HEK293 (cell line): ENCODE measurements at regions not wholly inside any gene's neighbourhood (a gene's known extent, or its start where the extent isn't known, plus 50 kb on each side); places are given as distances from the start of the nearest gene placed in this dataset.

Experiments
- FEZF1 ChIP-seq: fragments of 450-650 bp; formaldehyde crosslinking; IDR thresholded peaks from 2 replicates; pipeline ENCODE4 v1.5.1; 2016; ENCODE audit warnings: missing biosample characterization, missing genetic modification characterization
- TF ChIP-seq, protein P1 (sequence below): fragments of 450-650 bp; formaldehyde crosslinking; IDR thresholded peaks from 2 replicates; pipeline ENCODE4 v1.5.1; 2016; ENCODE audit warnings: missing biosample characterization, missing genetic modification characterization
- TF ChIP-seq, protein P2 (sequence below): fragments of 450-650 bp; formaldehyde crosslinking; IDR thresholded peaks from 2 replicates; pipeline ENCODE4 v1.5.1; 2016; ENCODE audit warnings: missing biosample characterization, missing genetic modification characterization, low read depth
- TF ChIP-seq, protein P3 (sequence below): fragments of 450-650 bp; formaldehyde crosslinking; IDR thresholded peaks from 2 replicates; pipeline ENCODE4 v1.5.1; 2016; ENCODE audit warnings: missing biosample characterization, missing genetic modification characterization
- TF ChIP-seq, protein P4 (sequence below): fragments of 450-650 bp; formaldehyde crosslinking; IDR thresholded peaks from 2 replicates; pipeline ENCODE4 v1.5.1; 2016; ENCODE audit warnings: missing biosample characterization, missing genetic modification characterization, borderline replicate concordance

DNA sequence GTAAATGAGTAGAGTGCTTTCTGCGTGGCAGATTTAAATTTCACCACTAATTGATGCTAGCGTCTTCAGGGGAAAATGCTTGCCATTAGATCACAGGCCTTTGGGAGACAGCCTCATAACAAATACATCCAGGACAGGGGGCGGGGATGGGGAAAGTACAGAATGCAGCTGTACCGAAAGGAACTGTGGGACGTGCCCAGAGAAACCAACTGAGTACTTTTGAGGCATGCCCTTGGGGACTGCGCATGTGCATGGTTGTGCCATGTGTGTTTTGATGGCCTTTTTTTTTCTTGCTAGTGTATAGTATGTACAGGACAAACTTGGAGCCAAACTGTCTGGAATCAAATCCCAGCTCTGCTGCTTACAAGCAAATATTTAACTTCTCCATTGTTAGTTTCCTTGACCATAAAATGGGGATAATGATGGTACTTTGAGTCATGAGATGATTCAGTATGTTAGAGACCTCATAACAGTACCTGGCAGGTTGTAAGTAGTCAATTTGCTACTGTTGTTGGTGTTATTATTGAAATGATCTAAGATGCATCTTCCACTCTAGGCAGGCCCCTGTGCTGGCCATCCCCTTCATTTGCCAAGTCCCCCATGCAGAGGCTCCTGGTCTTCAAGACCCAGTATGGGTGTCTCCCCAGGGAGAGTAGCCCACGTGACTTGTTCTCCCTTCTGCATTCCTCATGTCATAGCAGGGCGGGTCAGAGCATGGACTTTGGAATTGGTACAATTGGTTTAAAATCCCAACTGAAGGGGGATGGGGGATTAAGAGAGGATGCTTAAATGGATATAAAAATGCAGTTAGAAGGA lies 68.3 kb upstream of the NPAS1 start:
- TF ChIP-seq, protein P1, sequence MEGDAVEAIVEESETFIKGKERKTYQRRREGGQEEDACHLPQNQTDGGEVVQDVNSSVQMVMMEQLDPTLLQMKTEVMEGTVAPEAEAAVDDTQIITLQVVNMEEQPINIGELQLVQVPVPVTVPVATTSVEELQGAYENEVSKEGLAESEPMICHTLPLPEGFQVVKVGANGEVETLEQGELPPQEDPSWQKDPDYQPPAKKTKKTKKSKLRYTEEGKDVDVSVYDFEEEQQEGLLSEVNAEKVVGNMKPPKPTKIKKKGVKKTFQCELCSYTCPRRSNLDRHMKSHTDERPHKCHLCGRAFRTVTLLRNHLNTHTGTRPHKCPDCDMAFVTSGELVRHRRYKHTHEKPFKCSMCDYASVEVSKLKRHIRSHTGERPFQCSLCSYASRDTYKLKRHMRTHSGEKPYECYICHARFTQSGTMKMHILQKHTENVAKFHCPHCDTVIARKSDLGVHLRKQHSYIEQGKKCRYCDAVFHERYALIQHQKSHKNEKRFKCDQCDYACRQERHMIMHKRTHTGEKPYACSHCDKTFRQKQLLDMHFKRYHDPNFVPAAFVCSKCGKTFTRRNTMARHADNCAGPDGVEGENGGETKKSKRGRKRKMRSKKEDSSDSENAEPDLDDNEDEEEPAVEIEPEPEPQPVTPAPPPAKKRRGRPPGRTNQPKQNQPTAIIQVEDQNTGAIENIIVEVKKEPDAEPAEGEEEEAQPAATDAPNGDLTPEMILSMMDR (tag by site-specific recombination), result no peak
- TF ChIP-seq, protein P2, sequence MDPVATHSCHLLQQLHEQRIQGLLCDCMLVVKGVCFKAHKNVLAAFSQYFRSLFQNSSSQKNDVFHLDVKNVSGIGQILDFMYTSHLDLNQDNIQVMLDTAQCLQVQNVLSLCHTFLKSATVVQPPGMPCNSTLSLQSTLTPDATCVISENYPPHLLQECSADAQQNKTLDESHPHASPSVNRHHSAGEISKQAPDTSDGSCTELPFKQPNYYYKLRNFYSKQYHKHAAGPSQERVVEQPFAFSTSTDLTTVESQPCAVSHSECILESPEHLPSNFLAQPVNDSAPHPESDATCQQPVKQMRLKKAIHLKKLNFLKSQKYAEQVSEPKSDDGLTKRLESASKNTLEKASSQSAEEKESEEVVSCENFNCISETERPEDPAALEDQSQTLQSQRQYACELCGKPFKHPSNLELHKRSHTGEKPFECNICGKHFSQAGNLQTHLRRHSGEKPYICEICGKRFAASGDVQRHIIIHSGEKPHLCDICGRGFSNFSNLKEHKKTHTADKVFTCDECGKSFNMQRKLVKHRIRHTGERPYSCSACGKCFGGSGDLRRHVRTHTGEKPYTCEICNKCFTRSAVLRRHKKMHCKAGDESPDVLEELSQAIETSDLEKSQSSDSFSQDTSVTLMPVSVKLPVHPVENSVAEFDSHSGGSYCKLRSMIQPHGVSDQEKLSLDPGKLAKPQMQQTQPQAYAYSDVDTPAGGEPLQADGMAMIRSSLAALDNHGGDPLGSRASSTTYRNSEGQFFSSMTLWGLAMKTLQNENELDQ (tag by site-specific recombination), result no peak
- TF ChIP-seq, protein P3, sequence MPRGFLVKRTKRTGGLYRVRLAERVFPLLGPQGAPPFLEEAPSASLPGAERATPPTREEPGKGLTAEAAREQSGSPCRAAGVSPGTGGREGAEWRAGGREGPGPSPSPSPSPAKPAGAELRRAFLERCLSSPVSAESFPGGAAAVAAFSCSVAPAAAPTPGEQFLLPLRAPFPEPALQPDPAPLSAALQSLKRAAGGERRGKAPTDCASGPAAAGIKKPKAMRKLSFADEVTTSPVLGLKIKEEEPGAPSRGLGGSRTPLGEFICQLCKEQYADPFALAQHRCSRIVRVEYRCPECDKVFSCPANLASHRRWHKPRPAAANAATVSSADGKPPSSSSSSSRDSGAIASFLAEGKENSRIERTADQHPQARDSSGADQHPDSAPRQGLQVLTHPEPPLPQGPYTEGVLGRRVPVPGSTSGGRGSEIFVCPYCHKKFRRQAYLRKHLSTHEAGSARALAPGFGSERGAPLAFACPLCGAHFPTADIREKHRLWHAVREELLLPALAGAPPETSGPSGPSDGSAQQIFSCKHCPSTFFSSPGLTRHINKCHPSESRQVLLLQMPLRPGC (tag by site-specific recombination), result no peak
- TF ChIP-seq, protein P4, sequence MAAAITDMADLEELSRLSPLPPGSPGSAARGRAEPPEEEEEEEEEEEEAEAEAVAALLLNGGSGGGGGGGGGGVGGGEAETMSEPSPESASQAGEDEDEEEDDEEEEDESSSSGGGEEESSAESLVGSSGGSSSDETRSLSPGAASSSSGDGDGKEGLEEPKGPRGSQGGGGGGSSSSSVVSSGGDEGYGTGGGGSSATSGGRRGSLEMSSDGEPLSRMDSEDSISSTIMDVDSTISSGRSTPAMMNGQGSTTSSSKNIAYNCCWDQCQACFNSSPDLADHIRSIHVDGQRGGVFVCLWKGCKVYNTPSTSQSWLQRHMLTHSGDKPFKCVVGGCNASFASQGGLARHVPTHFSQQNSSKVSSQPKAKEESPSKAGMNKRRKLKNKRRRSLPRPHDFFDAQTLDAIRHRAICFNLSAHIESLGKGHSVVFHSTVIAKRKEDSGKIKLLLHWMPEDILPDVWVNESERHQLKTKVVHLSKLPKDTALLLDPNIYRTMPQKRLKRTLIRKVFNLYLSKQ (tag by site-specific recombination), result no peak
- no peak for TF ChIP-seq FEZF1 (tag by site-specific recombination)
